ENCODE measurements at regions not wholly inside any gene's neighbourhood (a gene's known extent, or its start where the extent isn't known, plus 50 kb on each side); places are given as distances from the start of the nearest gene placed in this dataset.

DNA sequence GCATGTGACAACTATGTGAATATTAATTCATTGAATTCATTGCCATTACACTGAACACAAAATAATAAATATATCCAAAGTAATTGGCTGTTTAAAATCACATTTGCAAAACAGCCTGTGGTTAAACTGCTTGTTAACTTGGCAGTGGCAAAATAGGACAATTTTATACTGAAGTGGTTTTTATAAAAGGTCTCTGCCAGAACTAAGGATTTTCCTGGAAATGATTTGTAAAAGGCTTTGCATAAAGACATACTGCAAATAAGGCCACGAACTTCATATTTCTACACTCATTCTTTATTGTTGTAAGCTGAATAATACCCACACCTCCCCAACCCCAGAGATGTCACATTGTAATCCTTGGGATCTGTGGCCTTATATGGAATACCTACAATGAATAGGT is 370.3 kb upstream of the RGMB start:
- DNase-seq, result no peak

DNA sequence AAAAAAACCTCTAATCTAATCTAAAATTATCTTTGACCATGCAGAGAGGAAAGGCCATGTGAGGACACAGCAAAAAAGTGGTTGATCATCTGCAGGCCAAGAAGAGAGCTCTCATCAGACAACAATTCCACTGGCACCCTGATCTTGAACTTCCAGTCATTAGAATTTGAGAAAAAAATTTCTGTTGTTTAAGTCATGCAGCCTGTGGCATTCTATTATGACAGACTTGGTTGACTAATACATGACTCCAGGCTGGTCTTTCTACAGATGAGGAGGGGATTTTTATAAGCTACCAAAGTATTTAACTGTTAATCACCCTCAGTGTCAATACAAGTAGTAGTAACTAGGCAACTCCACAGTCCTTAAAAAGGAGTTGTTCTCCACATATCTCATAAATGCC is 358.5 kb upstream of the RGMB start:
- DNase-seq, result no peak

DNA sequence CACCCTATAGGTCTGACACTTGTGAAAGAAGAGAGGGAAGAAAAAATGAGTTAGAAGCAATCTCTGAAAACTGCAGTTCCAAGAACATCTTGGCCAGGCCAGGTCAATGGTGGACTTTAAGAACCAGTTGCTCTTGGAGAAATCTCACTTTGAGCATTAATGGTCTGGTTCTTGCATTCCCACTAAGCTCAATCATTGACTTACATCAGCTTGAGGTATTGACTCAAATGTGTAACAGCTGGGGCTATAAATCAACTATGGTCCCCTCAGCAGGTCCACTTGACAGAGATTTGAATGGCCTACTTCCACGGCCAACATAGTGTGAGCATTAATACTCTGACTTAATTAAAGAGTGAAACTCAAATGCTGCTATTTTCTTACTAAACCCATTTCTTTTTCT is 357.8 kb upstream of the RGMB start:
- no peak for DNase-seq

DNA sequence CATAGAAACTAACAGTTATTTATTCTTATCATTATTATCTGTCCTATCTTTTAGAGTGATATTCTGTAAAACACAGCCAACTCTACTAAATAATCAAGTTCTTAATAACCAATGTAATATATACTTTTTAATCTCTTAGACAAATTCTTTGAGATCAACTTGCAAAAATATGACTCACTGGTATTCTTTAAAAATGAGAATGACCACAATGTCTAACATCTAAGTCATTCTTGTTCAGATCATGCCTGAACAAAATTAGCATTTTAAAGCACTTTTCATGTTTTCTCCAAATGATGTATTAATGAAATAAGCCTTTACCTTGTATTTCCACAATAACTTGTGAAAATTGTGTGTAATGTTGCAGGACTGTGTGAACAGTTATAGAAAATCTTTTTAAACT is 356.9 kb upstream of the RGMB start:
- DNase-seq, result no peak

DNA sequence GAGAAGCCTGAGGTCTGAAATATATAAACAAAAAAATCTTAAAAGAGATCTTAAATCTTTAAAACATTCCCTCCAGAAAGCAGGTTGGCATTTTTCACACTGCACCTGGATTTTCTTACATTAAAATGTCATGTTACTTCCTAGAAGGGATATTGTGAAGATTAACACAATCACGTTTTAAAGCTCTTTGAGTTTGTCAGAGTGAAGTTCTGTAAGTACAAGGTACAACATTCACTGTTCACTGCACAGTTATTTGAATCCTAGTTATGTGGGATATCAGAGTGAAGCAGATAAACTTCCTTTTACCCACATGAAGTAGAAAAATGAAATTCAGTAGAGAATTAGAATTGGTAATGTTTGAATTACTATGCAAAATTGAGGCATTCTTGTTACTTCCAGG is 353.6 kb upstream of the RGMB start:
- DNase-seq, result no peak

GRCh38 chr5:98424681-98425450 is 348.6 kb upstream of the RGMB start:
- no peak for DNase-seq

DNA sequence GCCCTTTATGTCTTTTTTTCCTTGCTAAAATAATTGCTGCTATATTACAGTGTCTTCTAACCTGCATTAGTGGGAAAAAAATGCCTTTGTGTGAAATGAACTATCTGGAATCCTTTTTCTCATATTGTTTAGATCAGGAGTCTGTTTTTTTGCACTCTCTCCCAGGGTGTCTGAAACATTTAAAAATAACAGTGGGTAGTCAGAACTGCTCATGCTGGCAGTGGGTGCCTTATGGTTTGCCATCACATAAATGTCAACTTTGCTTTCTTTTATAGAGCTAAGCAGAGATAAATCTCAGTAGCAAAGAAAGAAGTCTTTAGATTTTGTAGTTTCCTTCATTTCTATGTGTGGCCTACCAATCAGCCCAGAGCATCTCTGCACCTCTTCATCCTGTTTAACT is 347.8 kb upstream of the RGMB start:
- DNase-seq, result no peak

DNA sequence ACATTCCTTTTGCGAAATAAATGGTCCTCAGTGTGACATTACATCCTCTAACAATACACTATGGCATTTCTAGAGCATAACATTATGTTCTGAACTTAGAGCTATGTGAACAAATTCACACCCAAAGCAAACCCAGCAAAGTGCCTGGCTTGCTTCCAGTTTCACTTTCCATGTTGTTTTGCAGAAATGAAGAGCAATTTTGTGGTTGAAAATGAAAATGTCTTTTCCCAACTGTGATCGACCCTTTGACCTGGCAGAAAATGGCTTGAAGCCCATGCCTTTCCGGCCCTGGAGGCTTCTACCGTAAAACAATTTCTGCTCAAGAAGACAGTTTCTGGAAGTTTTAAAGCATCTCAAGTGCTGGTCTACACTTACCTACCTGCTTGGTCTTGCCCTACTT is 344.7 kb upstream of the RGMB start:
- no peak for DNase-seq

DNA sequence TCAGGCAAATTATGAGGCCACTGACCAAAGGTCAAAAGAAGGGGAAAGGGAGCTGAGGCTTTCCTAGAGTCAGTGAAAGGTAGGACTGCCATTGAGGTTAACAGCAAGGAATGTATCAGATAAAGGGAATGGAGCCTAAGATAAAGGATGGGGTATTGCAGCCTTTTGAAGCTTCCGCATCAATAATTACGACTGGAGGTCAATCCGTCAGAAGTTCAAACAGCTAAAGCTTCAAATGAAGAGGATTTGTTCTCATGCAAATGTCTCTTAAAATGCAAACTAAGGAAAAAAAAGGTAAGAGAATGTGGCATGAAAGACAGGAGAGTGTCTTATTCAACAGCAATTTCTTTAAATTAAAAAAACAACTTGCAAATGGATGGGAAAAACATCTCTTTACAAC is 341.1 kb upstream of the RGMB start:
- DNase-seq, result no peak

DNA sequence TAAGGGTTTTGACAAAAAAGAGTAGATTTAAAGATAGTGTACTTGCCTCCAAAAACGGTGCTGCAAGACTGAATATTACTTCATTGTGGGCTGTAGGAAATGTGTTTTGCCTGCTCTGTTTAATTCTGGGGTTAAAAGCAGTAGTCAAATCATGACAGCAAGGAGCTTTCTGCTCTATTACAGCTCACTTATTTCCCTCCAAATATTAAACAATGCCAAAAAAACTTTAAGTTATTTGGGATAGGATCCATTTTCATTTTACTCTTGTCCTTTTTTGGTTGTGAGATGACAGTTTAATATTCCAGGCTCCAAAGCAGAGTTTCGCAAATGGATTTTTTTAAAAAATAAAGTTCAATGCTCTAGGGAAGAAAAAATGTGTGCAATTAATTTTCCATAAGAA is 340.4 kb upstream of the RGMB start:
- no peak for DNase-seq

DNA sequence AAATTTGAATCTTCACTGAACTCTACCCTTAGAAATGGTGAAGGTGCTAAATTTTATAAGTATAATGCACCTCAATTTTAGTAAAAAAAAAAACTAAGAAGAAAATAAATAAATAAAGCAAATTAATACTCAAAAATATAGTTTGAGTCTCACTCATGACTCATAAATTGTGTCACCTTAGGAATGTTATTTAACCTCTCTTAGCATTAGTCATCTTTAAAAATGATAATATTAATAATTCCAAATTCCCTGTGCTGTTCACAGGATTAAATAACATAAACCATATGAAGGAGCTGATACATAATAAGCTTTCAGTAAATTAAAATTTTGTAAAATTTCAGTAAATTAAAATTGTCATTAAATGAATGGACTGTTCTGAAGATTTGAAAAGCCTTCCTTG is 339.8 kb upstream of the RGMB start:
- no peak for DNase-seq

GRCh38 chr5:98436667-98437066 is 336.8 kb upstream of the RGMB start:
- no peak for DNase-seq

- DNase-seq, result no peak
Observed at GRCh38 chr5:98442448-98442847, 331.0 kb upstream of the RGMB start.

- DNase-seq, result no peak
Observed at GRCh38 chr5:98443881-98444280, 329.6 kb upstream of the RGMB start.

DNA sequence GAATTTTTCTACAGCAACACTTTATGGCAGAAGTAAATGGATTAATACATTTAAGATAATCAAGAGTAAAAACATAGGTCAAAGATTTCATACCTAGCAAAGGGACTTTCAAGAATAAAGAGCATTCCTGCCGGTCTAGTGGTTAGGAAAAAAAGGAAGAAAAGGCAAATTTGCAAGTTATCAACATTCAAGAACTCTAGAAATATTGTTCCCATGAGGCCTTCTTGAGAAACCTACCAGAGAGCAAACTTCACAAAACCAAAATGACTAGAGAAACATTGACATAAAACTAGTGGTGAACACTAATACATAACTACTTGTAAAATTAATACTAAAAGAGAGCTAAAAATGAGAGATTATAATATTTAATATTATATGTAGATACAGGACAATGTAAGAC is 320.2 kb upstream of the RGMB start:
- DNase-seq, result no peak

GRCh38 chr5:98454407-98454806 is 319.1 kb upstream of the RGMB start:
- no peak for DNase-seq

- DNase-seq, result no peak
Observed at GRCh38 chr5:98454904-98455303, 318.6 kb upstream of the RGMB start.

- DNase-seq, result no peak
Observed at GRCh38 chr5:98455665-98456064, 317.8 kb upstream of the RGMB start.

DNA sequence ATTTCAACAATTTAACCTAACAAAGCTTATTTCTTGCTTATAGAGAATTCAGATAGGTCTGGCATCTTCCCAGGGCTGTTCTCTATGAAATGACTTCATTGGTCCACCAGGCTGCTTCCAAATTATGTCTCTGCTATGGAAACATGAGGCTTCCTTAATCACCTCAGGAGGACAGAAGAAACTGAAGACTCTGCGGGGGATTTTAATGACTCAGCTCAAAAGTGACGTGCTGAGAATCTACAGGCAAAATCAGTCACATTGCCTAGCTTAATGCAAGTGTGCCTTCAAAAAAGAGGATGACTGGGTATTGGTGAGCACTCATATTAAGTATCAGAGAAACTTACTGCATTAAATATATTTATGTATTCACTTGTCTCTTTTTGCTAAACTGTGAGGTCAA is 315.5 kb upstream of the RGMB start:
- no peak for DNase-seq

GRCh38 chr5:98458726-98459125 is 314.7 kb upstream of the RGMB start:
- no peak for DNase-seq

GRCh38 chr5:98460536-98460935 is 312.9 kb upstream of the RGMB start:
- no peak for DNase-seq

- DNase-seq, result no peak
Observed at GRCh38 chr5:98461485-98461884, 312.0 kb upstream of the RGMB start.

- no peak for DNase-seq
Observed at GRCh38 chr5:98463222-98463621, 310.2 kb upstream of the RGMB start.

DNA sequence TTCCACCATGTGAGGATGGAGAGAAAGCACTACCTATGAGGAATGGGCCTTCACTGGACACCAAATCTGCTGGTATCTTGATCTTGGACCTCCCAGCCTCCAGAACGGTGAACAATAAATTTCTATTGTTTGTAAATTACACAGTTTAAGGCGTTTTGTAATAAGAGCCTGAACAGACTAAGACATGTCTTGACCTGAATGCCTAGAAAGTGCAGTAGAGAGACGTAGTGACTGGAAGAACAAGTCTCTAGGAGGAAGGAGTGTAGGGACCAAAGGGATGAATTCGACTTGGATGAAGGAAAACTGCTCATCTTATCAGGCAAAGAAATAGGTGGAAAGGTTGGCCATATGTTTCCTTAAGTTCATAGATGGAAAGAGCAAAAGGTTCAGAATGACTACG is 309.8 kb upstream of the RGMB start:
- DNase-seq, result no peak

GRCh38 chr5:98464737-98465330 is 308.6 kb upstream of the RGMB start:
- no peak for DNase-seq
